Activated CD8-positive, alpha-beta memory T cell treated with anti-CD3 and anti-CD28 coated beads for 48 hours (primary cell): ENCODE measurements at regions not wholly inside any gene's neighbourhood (a gene's known extent, or its start where the extent isn't known, plus 50 kb on each side); places are given as distances from the start of the nearest gene placed in this dataset.
"Not testable (repeated sequence)": the region's sequence is repeated elsewhere in the genome, so short reads cannot be mapped to it uniquely, and the experiment has no call there.

ENCODE experiments used
- DNase-seq, 3 experiments: peaks; one replicate each; pipeline ENCODE4 v3.0.0-alpha.2; 2020; ENCODE audit warnings: low read depth in 2 of 3, low spot score in 2 of 3

- DNase-seq: no peak
Observed at GRCh38 chr16:50451951-50452508, 83.2 kb upstream of the BRD7 start.

- DNase-seq: no peak
Observed at GRCh38 chr16:50450957-50451356, 82.2 kb upstream of the BRD7 start.

- no peak for DNase-seq
Observed at GRCh38 chr16:50449800-50450199, 81.0 kb upstream of the BRD7 start.

GRCh38 chr16:50448981-50449380, 80.2 kb upstream of the BRD7 start:
- DNase-seq: no peak

- no peak for DNase-seq
Observed at GRCh38 chr16:50448522-50448921, 79.7 kb upstream of the BRD7 start.

- not testable (repeated sequence) for DNase-seq
Observed at GRCh38 chr16:50447386-50447785, 78.6 kb upstream of the BRD7 start.

GRCh38 chr16:50446861-50447260, 78.1 kb upstream of the BRD7 start:
- no peak for DNase-seq

GRCh38 chr16:50445621-50446555, 77.1 kb upstream of the BRD7 start:
- DNase-seq: no peak

GRCh38 chr16:50444526-50444925, 75.7 kb upstream of the BRD7 start:
- no peak for DNase-seq

- DNase-seq: no peak
Observed at GRCh38 chr16:50442221-50442620, 73.4 kb upstream of the BRD7 start.

GRCh38 chr16:50441486-50442157, 72.8 kb upstream of the BRD7 start:
- DNase-seq: no peak

- DNase-seq: no peak
Observed at GRCh38 chr16:50440991-50441390, 72.2 kb upstream of the BRD7 start.

- no peak for DNase-seq
Observed at GRCh38 chr16:50440531-50440930, 71.7 kb upstream of the BRD7 start.

- DNase-seq: no peak
Observed at GRCh38 chr16:50437769-50438437, 69.1 kb upstream of the BRD7 start.

- DNase-seq: no peak
Observed at GRCh38 chr16:50436271-50436670, 67.5 kb upstream of the BRD7 start.

- no peak for DNase-seq
Observed at GRCh38 chr16:50434872-50435478, 66.2 kb upstream of the BRD7 start.

GRCh38 chr16:50430076-50430475, 61.3 kb upstream of the BRD7 start:
- no peak for DNase-seq

- DNase-seq: no peak
Observed at GRCh38 chr16:50428742-50429141, 60.0 kb upstream of the BRD7 start.

- DNase-seq: no peak
Observed at GRCh38 chr16:50428116-50428515, 59.3 kb upstream of the BRD7 start.

GRCh38 chr16:50427107-50427506, 58.3 kb upstream of the BRD7 start:
- no peak for DNase-seq

- no peak for DNase-seq
Observed at GRCh38 chr16:50425648-50426047, 56.9 kb upstream of the BRD7 start.
